ENCODE measurements at regions not wholly inside any gene's neighbourhood (a gene's known extent, or its start where the extent isn't known, plus 50 kb on each side); places are given as distances from the start of the nearest gene placed in this dataset.

DNA sequence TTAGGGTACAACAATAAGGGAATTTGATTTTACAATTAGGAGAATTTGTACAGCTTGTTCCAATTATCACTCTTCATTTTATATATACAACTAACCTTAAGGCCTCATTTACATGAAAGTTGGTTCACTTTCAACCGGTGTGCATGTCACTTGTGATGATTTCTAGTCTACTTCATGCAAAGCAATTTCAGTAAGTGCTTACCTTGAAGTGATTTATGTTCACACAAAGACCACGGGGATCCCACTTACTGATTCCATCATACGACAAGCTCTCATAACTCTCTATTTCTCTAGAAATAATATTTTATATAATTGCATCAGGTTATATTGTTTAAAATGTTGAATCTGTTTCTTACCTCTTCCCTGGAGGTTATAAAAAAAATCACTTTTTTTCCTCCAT, 100.3 kb upstream of the CHODL start:
- no peak overlapping the region for H3K9ac ChIP-seq (ENCODE audit: insufficient read depth in 1 of 2, low read depth in 2 of 2, low read length in 2 of 2)
- POLR2A ChIA-PET = no interaction called here
- BruUV-seq (replicated peaks) = no TSS peak
- TF ChIP-seq HSF4 (CRISPR knock-in tag; IDR thresholded peaks at IDR 0.05; ENCODE audit: borderline replicate concordance) (no peak), MGA (IDR thresholded peaks at IDR 0.05) (no peak)
- DNase-seq (ENCODE audit: extremely low read depth in 1 of 4, low spot score in 3 of 4) (no peak), FAIRE-seq (no peak), ATAC-seq (no peak)
- H3K9me1 ChIP-seq (ENCODE audit: control insufficient read depth, insufficient read depth, low read length) = no peaks in the 10 kb centered on the region
- H3K79me2 ChIP-seq (ENCODE audit: control insufficient read depth, insufficient read depth, low read length) = no peaks in the 10 kb centered on the region
- H3K4me2 ChIP-seq (ENCODE audit: insufficient read depth, low read length) = no peak overlapping the region
- 0% methylated on average over 3 of the region's 3 CpGs for WGBS (ENCODE audit: insufficient coverage, low coverage, missing lambda C conversion rate)
- no peaks in the 10 kb centered on the region for H3K9me3 ChIP-seq (replicated peaks; ENCODE audit: control insufficient read depth, insufficient read depth, low read depth, low read length)
- no peak overlapping the region for H2AFZ ChIP-seq (ENCODE audit: low read depth, low read length)
- no peaks in the 10 kb centered on the region for H4K20me1 ChIP-seq (replicated peaks; ENCODE audit: control insufficient read depth, insufficient read depth, low read length)
- in situ Hi-C loops (cut with MboI) = no loop called here
- intact Hi-C loops (cut with micrococcal nuclease) = no loop called here
- no peaks in the 10 kb centered on the region for H3K36me3 ChIP-seq (ENCODE audit: control insufficient read depth, insufficient read depth, low read length)
- CTCF ChIA-PET (ENCODE audit: low intra/inter-chr PET ratio) = no interaction called here
- no peaks in the 10 kb centered on the region for H3K4me1 ChIP-seq (replicated peaks in 1 of 2; ENCODE audit: control insufficient read depth in 2 of 2, insufficient read depth in 2 of 2, low read length in 2 of 2)
- H3K27me3 ChIP-seq (ENCODE audit: control insufficient read depth in 2 of 2, insufficient read depth in 2 of 2, low read length in 2 of 2) = no peaks in the 10 kb centered on the region
- no peak overlapping the region for H3K4me3 ChIP-seq
- H3K27ac ChIP-seq (ENCODE audit: extremely low read depth, low read depth, low read length) = no peak overlapping the region
